Prostate gland (tissue), 2 donors: ENCODE measurements at regions not wholly inside any gene's neighbourhood (a gene's known extent, or its start where the extent isn't known, plus 50 kb on each side); places are given as distances from the start of the nearest gene placed in this dataset.

Experiments
- DNase-seq: peaks from one replicate; pipeline ENCODE4 v3.0.0-alpha.2; 2019; ENCODE audit warnings: low spot score
- H3K27ac ChIP-seq, 2 donors: fragments of 200-600 bp; sonication (generic); 2 replicates each; pipeline ENCODE4 v1.5.1; 2017 to 2019
- H3K27me3 ChIP-seq: fragments of 200-600 bp; sonication (generic); replicated peaks from 2 replicates; pipeline ENCODE4 v1.5.1; 2019; ENCODE audit not compliant: insufficient read depth
- H3K36me3 ChIP-seq, 2 donors: fragments of 200-600 bp; sonication (generic); 1 replicate in 1 of 2; 2 replicates in 1 of 2; pipeline versions ENCODE4 v1.5.1 to v1.8.1; 2017 to 2019
- H3K4me1 ChIP-seq: fragments of 200-600 bp; sonication (generic); replicated peaks from 2 replicates; pipeline ENCODE4 v1.5.1; 2019
- H3K4me3 ChIP-seq, 2 donors: fragments of 200-600 bp; sonication (generic); 2 replicates each; pipeline ENCODE4 v1.5.1; 2017 to 2019
- H3K9me3 ChIP-seq: fragments of 200-600 bp; sonication (generic); 2 replicates; pipeline ENCODE4 v1.5.1; 2017
- POLR2A ChIP-seq: fragments of 450-650 bp; IDR thresholded peaks from one replicate; pipeline ENCODE4 v1.6.1; 2016; ENCODE audit warnings: antibody characterized with exemption, mild to moderate bottlenecking
- POLR2AphosphoS5 ChIP-seq: sonication (generic); formaldehyde crosslinking; IDR thresholded peaks from one replicate; pipeline ENCODE4 v1.6.1; 2017; ENCODE audit warnings: antibody characterized with exemption
- WGBS: methylation state at CpG from one replicate; pipeline ENCODE4 v1.1.5; 2018; 5-methylcytosine and 5-hydroxymethylcytosine counted together
- intact Hi-C: fragments of 100-400 bp; cut with DNase I; formaldehyde crosslinking; loops from one replicate; pipeline ENCODE4 v1.14.2; 2022
- TF ChIP-seq, protein P1 (sequence below), 4 experiments: fragments of 200-600 bp in 2 of 4; fragments of 450-650 bp in 2 of 4; sonication (generic) in 2 of 4; IDR thresholded peaks; 1 replicate in 3 of 4; 2 replicates in 1 of 4; pipeline ENCODE4 v1.5.1; 2016 to 2019; ENCODE audit warnings: antibody characterized with exemption in 4 of 4, mild to moderate bottlenecking in 2 of 4, moderate library complexity in 2 of 4

DNA sequence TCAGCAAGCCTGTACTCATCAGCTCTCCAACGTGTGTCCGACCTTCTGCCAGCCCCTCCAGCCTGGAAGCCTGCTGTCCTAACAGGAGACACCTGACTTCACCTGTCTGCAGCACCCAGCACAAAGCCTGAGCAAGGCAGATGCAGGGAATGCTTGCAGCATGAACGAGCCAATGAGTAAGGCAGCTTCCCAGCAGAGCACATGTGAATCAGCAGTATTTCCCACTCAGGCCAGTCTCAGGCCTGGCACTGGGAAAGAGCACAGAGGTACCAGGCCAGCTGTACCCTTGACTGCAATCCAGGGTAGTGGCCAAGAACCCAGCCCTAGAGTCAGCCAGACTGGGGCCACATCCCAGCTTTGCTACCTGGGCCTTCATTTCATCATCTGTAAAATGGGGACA, 120.8 kb downstream of the MAFB start:
- H3K4me3 ChIP-seq: no peak overlapping the region
- no peaks in the 10 kb centered on the region for H3K27me3 ChIP-seq
- H3K27ac ChIP-seq: no peak overlapping the region
- no peaks in the 10 kb centered on the region for H3K9me3 ChIP-seq
- H3K4me1 ChIP-seq: no peaks in the 10 kb centered on the region
- TF ChIP-seq POLR2A (no peak), POLR2AphosphoS5 (no peak)
- TF ChIP-seq, protein P1, sequence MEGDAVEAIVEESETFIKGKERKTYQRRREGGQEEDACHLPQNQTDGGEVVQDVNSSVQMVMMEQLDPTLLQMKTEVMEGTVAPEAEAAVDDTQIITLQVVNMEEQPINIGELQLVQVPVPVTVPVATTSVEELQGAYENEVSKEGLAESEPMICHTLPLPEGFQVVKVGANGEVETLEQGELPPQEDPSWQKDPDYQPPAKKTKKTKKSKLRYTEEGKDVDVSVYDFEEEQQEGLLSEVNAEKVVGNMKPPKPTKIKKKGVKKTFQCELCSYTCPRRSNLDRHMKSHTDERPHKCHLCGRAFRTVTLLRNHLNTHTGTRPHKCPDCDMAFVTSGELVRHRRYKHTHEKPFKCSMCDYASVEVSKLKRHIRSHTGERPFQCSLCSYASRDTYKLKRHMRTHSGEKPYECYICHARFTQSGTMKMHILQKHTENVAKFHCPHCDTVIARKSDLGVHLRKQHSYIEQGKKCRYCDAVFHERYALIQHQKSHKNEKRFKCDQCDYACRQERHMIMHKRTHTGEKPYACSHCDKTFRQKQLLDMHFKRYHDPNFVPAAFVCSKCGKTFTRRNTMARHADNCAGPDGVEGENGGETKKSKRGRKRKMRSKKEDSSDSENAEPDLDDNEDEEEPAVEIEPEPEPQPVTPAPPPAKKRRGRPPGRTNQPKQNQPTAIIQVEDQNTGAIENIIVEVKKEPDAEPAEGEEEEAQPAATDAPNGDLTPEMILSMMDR (IDR thresholded peaks at IDR 0.05): no peak
- intact Hi-C loops: no loop called here
- DNase-seq: no peak
- 83% methylated on average over 3 of the region's 3 CpGs for WGBS
- no peaks in the 10 kb centered on the region for H3K36me3 ChIP-seq

DNA sequence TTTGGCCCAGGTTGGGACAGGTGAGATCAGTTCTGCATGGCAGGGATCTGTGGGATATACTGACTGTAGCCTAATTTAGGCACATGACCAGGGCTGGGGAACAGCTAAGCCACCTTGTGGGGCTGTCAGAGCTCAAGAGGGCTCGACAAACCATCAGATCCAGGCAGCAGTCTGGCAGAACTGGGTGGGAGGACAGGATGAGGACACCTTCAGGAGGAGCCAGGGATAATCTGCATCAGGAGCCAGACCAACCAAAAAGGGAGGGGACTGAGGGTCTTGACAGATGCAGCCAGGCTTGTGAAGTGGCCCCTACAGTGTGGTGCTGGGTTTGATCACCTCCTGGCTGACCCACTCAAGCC, 123.4 kb downstream of the MAFB start:
- H3K36me3 ChIP-seq: no peaks in the 10 kb centered on the region
- TF ChIP-seq, protein P1 (IDR thresholded peaks at IDR 0.05): no peak
- TF ChIP-seq POLR2AphosphoS5: no peak
- no peak for TF ChIP-seq POLR2A
- 70% methylated on average over 1 of the region's 1 CpG for WGBS
- no peak overlapping the region for H3K4me3 ChIP-seq
- no peaks in the 10 kb centered on the region for H3K27me3 ChIP-seq
- DNase-seq: no peak
- H3K27ac ChIP-seq: no peak overlapping the region
- H3K9me3 ChIP-seq: no peaks in the 10 kb centered on the region
- H3K4me1 ChIP-seq: no peaks in the 10 kb centered on the region
- intact Hi-C loops: no loop called here

DNA sequence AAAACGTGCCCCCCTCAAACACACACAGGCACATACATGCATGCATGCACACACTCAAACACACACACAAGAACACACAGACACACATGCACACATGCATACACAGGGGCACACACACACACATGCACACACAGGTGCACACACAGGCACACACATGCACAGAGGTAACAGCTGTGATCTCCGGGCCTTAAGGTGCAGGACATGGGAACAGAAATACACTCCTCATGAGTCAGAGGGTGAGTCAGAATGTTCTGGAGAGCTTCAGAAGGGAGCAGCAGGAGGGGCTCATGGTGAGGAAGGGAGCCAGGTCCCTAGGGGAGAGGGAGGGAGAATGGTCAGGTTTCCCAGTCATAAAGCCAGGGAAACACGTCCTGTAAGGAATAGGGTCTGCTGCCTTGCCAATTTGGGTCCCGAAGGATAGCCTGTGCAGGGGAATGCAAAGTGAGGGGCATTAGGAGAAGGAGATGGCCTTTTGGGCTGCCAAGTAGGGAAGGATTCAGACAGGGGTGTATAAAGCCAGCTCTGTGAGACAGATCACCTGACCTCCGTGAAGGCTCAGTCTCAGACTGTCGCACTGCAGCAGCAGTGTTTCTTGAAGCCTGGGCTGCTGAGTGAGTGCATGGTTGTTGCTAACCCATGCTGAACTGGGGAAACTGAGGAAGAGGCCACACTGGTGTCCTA, 123.9 kb downstream of the MAFB start:
- H3K27me3 ChIP-seq: no peaks in the 10 kb centered on the region
- no peak overlapping the region for H3K27ac ChIP-seq
- intact Hi-C loops: no loop called here
- no peak for TF ChIP-seq POLR2A
- TF ChIP-seq POLR2AphosphoS5: no peak
- TF ChIP-seq, protein P1 (IDR thresholded peaks at IDR 0.05): no peak
- H3K4me3 ChIP-seq: no peak overlapping the region
- 56% methylated on average over 6 of the region's 6 CpGs for WGBS
- DNase-seq: no peak
- no peaks in the 10 kb centered on the region for H3K36me3 ChIP-seq
- no peaks in the 10 kb centered on the region for H3K9me3 ChIP-seq
- H3K4me1 ChIP-seq: no peaks in the 10 kb centered on the region

DNA sequence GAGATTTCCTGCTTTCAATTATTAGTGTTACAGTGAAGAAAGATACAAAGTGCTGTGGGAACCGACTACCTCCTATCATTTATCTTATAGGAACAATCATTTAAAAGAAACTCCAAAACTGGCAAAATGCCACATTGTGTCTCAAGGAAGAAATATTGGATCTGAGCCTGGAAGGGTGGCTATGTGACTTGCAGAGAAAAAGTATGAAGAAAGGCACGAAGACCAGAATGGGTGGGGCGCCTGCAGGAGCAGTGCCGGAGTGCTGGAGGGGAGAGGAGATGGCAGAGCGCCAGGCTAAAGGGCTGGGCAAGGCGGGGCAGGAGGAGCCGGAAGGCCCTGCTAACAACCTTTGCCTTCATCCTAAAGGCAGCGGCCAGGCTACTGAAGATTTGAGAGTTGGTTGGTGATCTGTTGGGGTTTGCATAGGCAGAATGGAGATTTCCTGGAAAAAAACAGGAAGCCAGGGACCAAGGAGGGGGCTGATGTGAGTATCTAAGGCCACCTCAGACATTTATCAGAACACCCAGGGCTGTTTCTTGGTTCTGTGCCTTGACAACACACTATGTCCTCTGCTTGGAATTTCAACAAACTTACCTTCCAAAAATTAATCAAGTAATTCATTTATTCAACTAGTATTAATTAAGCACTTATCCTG, 125.6 kb downstream of the MAFB start:
- no peaks in the 10 kb centered on the region for H3K4me1 ChIP-seq
- intact Hi-C loops: no loop called here
- peak; percentile 74 for DNase-seq
- no peaks in the 10 kb centered on the region for H3K9me3 ChIP-seq
- H3K4me3 ChIP-seq: no peak overlapping the region
- no peak for TF ChIP-seq POLR2A
- TF ChIP-seq POLR2AphosphoS5: peak; percentile 30
- no peak overlapping the region for H3K27ac ChIP-seq
- H3K36me3 ChIP-seq: no peaks in the 10 kb centered on the region
- no peaks in the 10 kb centered on the region for H3K27me3 ChIP-seq
- WGBS: 33% methylated on average over 8 of the region's 8 CpGs

DNA sequence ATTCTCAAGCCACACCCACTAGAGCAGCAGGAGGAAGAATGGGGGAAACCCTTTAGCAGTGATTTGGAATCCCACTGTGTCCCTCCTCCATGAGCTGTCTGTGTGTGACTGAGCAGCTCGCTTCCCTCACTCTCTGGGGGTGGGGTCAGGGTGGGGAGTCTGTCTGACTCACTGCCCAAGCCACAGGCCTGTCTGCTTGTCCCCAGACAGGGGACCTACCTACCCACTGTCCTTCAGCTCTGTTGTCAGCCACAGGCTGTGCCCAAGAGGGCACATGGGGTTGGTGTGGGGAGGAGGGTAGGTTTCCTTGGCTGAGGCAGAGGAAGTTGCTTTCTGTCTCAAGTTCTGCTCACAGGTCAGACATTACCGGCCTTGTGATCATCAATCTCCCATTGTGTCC, 127.0 kb downstream of the MAFB start:
- H3K36me3 ChIP-seq: no peaks in the 10 kb centered on the region
- no peak overlapping the region for H3K4me3 ChIP-seq
- no peaks in the 10 kb centered on the region for H3K27me3 ChIP-seq
- 68% methylated on average over 2 of the region's 2 CpGs for WGBS
- no peaks in the 10 kb centered on the region for H3K4me1 ChIP-seq
- no peaks in the 10 kb centered on the region for H3K9me3 ChIP-seq
- intact Hi-C loops: no loop called here
- DNase-seq: no peak
- H3K27ac ChIP-seq: no peak overlapping the region
- TF ChIP-seq, protein P1 (IDR thresholded peaks at IDR 0.05): no peak
- TF ChIP-seq POLR2A: no peak
- TF ChIP-seq POLR2AphosphoS5: no peak
